NCI-H748 (cell line): ENCODE measurements at regions not wholly inside any gene's neighbourhood (a gene's known extent, or its start where the extent isn't known, plus 50 kb on each side); places are given as distances from the start of the nearest gene placed in this dataset.

Experiments used
- DNase-seq: peaks from one replicate; lab custom pipeline; 2025; ENCODE audit not compliant: unreplicated experiment; lab: John Stamatoyannopoulos, UW

DNA sequence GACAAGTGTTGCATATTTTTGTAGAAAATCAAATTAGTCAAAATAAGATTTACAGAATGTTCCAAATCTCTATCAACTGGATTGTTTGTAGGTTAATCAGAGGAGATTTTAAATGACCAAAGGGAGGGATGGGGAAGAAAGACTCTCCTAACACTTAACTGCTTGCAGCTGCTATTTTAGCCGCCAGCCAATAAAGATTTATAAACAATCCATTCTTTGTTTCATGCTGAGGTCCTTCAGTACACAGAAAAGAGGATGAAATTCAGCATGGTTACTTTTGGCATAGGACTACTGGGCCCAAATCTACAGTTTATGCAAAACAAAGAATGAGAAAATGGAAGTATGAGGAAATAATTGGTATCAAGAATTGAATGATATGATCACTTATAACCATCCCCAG lies 86.4 kb upstream of the FN1 start:
- peak; percentile 70 for DNase-seq

DNA sequence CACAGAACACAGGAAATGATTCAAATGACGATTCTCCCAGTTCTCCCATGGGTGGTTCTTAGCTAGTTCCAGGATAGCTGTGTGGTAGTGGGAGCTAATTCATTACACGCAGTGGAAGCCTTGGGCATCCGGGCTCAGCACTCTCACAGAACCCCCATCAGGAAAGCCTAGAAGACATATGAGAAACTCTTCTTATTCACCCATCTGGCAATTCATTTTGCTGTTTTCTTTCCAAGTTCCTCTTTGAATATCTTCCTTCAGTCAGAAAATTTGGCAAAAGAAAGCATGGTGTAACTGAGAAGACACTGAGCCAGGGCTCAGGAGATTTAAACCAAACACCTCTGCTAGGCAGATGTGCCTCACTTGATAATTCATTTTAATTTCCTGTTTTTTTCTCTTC lies 85.2 kb upstream of the FN1 start:
- no peak for DNase-seq

DNA sequence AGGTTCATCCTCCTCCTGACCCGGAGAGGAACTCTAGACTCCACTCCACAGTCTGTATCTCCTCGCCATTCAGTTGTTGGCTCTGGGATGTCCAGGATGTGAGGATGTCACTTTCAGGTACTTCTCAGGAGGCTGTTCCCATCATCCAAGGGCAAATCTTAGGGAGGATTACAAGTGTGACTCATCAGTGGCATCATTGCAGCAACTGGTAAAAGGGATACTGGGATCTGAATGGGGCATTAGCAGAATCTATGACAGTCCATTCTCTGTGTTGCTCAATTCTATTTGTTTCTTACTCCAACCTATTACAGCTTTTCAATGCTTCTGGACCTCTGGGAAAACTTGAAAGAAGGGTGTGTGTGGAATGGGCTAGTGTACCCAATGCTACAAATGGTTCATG lies 81.5 kb upstream of the FN1 start:
- no peak for DNase-seq

DNA sequence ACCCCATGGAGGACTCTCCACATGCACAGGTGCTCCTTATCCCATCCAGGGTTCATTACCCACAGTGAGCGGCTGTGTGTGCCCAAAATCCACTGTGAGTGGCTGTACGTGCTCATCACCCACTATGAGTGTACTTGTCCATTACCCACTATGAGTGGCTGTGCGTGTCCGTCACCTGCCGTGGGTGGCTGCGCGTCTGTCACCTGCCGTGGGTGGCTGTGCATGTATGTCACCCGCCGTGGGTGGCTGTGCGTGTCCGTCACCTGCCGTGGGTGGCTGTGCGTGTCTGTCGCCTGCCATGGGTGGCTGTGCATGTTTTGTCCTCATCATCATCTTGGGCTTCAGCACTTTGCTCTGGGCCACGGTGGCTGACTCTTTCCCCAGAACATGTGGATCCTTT lies 78.6 kb upstream of the FN1 start:
- DNase-seq: no peak

DNA sequence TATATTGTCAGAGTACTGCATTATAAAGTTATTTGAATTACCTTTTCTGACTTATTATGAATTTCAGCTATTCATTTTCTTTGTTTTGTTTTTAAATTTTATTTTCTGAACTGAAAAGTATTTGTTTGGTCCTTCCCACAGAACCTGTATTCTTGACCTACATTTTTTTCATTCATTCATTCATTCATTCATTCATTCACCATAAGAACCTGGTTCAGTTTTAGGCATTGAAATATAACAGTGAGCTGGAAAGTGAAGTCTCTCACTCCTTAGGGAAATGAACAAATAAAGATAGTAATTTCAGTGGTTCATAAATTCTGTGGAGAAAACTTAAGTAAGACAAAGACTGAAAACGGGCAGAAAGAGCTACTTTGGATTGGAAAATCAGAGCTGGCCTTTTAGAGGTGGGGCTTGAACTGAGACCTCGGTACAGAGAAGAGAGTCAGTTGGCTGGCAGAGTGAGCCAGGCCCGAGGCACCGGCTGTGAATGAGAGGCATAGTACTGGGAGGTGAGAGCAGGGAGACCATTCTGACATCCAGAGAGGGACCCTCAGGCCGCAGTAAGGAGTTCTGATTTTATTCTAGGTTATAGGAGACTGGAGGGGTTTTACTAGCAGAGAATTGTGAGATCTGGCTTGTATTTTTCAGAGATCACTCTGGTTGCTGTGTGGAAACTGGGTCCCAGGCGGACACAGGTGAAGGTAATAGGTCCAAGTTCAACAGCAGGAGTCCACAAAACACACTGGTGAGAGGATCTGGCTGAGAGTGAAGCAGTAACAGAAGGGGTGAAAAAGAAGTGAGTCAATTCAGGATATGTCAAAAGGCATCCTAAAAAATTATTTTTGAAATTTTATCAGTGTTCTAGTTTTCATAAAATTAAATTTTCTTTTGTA lies 75.8 kb upstream of the FN1 start:
- DNase-seq: no peak

DNA sequence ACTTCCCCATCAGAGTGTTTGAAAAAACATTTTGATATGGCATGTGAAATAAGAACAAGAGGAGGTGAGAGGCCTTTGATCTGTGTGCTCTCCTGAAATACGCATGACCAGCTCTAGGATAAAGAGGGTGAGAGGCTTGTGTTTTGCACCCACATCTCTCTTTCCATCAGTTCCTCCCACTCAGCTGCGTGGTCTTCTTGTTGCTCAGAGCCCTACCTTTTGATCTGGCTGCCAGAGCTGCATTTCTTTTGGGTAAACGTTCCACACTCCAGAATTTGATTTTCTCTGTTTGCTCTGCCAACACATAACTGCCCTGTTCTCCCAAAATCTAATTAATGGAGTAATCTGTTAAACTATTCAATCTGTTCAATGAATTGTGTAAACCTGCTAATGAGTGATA lies 72.0 kb upstream of the FN1 start:
- DNase-seq: no peak

DNA sequence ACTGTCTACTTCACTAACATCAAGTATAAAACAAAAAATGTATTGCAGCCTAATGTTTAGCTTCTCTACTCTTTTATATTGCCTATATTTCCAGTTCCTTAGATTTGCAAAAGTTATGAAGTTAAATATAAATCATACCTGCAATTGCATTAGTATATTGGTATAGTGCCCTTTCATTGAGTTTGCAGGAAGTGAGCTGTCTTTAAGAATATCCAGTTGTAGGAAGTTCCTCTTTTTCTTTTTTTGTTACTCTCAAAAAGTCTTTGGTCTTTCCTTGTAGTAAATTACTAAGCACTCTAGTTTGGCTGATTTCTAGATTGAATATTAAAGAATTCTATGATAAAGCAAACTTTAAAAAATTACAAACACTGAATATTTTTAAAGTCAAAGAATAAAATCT lies 71.3 kb upstream of the FN1 start:
- no peak for DNase-seq

DNA sequence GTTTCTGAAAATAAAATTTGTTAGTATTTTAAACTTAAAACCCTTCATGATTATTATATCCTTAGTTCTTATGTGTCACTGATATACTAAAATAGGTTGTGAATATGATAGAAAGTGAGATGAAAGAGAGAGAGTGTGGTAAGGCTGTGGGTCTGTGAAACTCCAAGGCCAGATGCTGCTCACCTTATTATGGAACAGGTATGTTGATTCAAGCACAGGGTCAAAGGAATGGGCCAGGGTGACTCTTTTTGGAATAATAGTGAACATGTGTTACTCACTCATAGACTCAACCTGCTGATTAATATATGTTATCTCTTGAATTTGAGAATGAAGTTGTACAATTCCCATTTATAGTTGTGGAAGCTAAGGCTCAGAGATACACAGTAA lies 70.7 kb upstream of the FN1 start:
- DNase-seq: no peak

DNA sequence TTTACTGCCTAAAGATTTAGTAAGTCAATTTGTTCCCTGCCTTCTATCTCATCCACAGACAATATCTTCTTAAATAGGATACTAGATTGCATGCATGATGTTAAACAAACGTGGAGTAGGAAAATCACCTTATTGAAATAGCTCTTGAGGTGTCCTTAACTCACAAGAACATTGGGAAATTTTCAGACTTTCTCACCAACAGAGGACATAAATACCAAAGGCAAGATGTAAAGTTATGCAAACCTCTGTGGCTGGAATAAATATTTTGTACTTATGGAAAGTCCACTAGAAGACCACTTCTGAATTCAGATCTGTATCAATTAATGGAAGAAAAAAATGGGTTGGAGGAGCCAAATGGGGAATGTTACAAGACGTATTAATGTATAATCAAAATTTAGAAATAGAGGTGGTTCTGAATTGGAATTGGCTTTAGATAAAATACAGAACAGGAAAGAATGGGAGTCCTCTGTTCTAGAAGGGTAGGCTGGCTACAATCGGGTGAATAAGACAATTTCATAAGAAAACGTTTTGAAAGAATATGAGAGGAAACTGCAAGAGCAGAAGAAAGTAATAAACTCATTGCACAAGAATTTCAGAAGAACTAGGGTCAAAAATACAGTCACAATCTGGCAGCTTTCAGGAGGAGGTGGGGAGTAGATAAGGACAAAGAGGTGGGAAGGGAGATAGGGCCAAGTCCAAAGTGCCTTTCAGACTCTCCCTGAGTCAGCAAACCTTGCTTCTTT lies 69.3 kb upstream of the FN1 start:
- no peak for DNase-seq

DNA sequence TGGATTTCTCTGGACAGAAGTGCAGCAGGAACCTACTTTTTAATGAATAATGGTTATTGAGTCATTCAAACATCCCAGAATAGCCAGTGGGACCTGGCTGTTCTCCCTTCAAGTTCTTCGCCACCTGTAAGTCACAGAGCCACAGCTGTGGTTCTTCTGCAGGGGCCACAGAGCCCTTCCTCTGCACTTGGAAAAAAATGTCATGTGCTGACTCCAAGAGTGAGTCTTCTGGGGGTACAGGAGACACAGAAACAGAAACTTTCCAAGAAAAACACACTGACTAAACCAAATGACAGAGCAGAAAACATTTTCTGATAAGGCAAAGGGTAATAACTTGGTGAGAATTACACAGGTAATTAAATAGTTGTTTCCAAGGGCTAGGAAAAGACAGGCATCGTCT lies 68.7 kb upstream of the FN1 start:
- DNase-seq: no peak

DNA sequence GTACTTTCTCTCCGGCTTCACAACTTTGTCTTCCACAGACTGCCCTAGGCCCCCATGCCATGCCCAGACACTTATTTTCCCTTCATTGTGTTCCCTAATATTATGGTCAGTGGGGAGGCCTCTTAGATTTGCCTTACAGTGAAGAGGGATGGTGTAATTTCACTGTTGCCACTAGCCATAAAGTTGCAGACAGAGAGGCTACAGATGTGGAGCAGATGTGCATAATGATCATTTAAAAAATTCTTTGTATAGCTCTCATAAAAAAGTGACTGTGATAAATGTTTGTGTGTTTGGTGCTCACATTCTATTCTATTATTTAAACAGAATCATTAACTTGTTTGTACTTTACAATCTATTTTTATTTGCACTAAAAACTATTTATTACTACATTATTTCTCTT lies 67.5 kb upstream of the FN1 start:
- DNase-seq: no peak

DNA sequence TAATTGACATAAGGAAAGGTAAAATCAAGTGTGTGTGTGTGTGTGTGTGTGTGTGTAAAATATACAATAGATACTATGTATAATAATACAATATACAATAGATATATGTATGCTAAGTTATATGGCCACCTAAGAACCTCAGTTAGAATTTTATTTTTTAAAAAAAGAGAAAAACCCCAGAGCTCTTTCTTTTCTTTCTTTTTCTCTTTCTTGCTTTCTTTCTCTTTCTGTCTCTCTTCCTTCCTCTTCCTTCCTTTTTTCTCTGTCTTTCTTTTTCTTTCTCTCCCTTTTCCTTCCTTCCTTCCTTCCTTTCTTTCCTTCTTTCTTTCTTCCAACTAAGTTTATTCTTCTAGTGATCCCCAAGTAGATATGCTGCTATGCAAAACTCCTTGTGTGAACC lies 64.6 kb upstream of the FN1 start:
- no peak for DNase-seq

DNA sequence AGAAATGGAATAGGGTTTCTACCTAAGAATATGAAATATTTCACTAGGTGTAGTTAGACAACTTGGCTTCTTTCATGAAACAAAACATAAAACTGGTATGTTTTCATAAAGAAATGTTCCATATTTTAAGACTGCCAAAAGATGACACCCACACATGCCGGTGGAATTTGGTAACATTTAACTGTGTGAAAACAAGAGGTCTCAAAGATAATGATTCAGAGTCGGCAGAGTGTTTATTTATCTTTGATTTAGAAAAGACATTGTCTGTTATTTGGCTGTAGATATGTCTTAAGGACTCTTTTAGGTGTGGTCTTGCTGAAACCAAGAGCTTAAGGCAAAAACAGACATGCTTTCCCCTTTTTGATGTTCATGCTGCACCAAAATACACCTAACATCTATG lies 63.5 kb upstream of the FN1 start:
- no peak for DNase-seq

DNA sequence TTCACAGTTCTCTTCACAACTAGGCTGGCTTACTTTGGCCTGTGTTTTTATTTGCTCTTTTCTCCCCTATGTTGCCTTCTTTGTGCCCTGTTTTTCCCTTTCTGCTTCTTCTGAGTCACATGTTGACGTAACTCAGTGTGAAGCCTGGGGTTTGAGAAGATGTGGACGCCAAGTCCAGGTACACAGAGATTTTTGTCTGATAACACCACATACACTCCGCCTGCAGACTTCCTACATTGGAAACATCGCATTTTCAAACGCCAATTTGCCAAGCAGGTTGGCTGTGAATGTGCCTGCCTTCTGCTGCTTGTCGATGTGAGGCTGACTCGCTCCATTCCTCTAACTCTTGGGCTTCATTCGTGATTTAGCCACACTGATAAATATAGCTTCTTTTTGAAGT lies 62.6 kb upstream of the FN1 start:
- peak; percentile 52 for DNase-seq

DNA sequence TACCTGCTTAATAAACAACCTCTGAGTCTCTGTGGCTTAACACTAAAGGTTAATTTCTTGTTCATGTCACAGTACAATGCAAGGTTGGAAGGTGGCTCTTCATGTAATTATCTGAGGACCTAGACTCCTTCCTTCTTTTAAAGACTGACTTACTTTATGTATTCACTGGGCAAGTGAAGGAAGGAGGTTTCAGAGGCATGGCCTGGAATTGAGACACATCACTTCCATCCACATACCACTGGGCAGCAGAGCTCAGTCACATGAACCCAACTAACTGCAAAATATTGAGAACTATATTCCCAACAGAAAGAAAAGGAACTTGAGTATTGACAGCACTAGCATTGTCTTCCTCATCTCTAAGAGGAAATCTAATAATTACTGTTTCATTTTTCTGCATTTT lies 57.5 kb upstream of the FN1 start:
- no peak for DNase-seq

DNA sequence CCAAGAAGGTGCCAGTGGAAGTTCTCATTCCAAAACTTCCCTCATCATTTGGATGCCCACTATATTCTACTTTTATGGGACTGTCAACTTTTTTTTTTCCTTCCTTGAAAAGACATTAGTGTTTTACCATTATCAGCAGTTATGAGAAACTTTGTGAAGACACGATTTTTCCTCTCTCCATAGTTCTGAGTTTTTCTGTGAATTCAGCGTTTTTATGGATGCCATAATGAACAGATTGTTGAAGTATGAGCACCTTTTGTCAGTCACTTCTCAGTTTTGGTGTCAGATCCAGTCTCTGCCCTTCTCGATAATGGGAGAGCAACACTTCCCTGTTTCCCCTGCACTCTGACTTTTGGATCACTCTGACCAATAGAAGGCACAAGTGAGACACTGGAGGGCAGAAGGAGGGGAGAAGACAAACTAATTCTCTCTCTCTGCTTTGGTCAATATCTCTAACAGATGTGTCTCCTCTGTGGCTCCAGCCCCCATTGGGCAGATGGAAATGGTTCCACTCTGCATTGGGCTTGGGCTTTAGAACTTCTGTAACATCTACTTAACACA lies 53.5 kb upstream of the FN1 start:
- DNase-seq: no peak

DNA sequence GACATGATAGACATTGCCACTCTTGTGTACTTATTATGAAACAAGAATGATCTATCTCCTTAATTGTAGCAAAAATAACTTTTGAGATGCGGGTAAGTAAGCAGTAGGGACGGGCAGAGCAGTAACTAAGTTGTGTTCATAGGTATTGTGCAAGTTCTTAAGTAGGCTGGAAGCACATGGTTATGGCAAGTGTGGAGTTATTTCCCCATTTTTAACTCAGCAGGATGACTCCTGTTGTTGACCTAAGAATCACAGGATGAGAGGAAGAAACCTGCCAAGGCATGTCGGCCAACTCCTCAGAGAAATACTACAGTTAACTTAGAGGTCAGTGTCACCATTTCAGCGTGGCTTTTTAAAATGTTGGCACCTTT lies 51.1 kb upstream of the FN1 start:
- DNase-seq: no peak

DNA sequence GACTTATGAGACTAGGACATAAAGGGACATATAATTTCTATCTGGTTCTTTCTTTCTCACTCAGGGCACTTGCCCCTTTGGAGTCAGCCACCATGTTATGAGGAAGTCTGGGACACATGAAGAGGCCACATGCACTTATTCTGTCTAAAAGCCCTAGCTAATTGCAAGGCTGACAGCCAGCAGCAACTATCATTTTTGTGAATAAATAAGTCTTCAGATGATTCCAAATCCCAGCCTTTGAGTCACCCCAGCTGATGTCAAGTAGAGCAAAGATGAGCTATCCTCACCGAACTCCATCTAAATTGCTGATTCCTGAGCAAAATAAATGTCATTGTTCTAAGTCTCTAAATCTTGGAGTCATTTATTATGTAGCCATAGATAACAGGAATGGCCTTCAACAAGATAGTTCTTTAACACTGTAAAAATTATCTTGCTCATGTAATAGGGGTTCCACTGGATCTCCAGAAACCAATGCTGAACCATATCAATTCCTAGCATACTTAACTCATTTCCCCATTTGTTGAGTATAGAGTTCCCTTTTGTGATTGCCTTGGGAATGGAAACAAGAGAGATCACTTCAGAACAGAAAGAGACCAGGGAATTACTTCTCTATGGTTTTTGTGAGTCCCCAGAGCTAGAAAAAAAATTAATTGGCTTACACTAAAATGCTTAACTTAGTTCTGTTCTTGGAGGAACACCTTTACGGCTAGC lies 50.6 kb upstream of the FN1 start:
- DNase-seq: no peak
